ENCODE measurements at regions not wholly inside any gene's neighbourhood (a gene's known extent, or its start where the extent isn't known, plus 50 kb on each side); places are given as distances from the start of the nearest gene placed in this dataset.

GRCh38 chr2:71919708-71920107 lies 228.0 kb downstream of the CYP26B1 start:
- TF ChIP-seq POLR2A (IDR thresholded peaks at IDR 0.05; ENCODE audit: low read depth, low read length), result no peak
- no peak for TF ChIP-seq TAF1 (IDR thresholded peaks at IDR 0.05; ENCODE audit: borderline replicate concordance, low read depth, low read length)
